ENCODE measurements at regions not wholly inside any gene's neighbourhood (a gene's known extent, or its start where the extent isn't known, plus 50 kb on each side); places are given as distances from the start of the nearest gene placed in this dataset.

DNA sequence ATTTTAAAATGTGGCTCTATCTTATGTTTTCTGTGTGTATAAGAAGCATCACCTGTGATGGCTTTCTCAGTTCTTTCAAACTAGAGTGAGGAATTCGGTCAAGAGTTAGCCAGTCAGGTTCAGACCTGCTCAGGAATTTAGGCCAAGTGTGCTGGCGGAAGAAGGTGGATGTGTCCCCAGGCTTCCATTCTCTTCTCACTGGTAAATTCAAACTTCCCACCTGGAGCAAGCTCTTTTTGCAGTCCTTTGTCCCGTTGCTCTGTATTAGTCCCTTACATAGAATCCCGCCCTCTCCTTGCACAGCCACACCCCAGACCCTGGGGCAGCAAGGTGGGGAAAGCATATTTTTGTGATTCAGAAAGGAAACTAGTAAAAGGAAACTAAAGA, 124.7 kb upstream of the PWP1 start:
- no peaks in the 10 kb centered on the region for H3K36me3 ChIP-seq (ENCODE audit: insufficient read depth, low read length)
- H3K9me2 ChIP-seq (ENCODE audit: low read depth, low read length) = no peaks in the 10 kb centered on the region
- H3K27ac ChIP-seq (ENCODE audit: low read depth, low read length, poor library complexity, severe bottlenecking) = no peak overlapping the region
- H3K27me3 ChIP-seq (ENCODE audit: insufficient read depth, low read length) = no peaks in the 10 kb centered on the region
- TF ChIP-seq, protein P1, sequence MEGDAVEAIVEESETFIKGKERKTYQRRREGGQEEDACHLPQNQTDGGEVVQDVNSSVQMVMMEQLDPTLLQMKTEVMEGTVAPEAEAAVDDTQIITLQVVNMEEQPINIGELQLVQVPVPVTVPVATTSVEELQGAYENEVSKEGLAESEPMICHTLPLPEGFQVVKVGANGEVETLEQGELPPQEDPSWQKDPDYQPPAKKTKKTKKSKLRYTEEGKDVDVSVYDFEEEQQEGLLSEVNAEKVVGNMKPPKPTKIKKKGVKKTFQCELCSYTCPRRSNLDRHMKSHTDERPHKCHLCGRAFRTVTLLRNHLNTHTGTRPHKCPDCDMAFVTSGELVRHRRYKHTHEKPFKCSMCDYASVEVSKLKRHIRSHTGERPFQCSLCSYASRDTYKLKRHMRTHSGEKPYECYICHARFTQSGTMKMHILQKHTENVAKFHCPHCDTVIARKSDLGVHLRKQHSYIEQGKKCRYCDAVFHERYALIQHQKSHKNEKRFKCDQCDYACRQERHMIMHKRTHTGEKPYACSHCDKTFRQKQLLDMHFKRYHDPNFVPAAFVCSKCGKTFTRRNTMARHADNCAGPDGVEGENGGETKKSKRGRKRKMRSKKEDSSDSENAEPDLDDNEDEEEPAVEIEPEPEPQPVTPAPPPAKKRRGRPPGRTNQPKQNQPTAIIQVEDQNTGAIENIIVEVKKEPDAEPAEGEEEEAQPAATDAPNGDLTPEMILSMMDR (IDR thresholded peaks at IDR 0.05; ENCODE audit: low read length) = no peak
- TF ChIP-seq EZH2 (IDR thresholded peaks at IDR 0.05; ENCODE audit: borderline replicate concordance, low read length) = no peak
- H3K4me3 ChIP-seq (ENCODE audit: low read depth, low read length, poor library complexity, severe bottlenecking) = no peak overlapping the region
- H3K4me1 ChIP-seq (ENCODE audit: insufficient read depth, low read length, severe bottlenecking) = no peaks in the 10 kb centered on the region
- no peaks in the 10 kb centered on the region for H3K79me2 ChIP-seq (ENCODE audit: insufficient read depth, low read length)
- H4K20me1 ChIP-seq (ENCODE audit: insufficient read depth, low read length) = no peaks in the 10 kb centered on the region
- no peak overlapping the region for H3K4me2 ChIP-seq (ENCODE audit: low read length)
- no peaks in the 10 kb centered on the region for H3F3A ChIP-seq (ENCODE audit: insufficient read depth, low read length)
- no peak overlapping the region for H2AFZ ChIP-seq (ENCODE audit: low read length)
- H3K9ac ChIP-seq (ENCODE audit: low read length) = no peak overlapping the region
- H3K9me3 ChIP-seq (ENCODE audit: low read length) = no peaks in the 10 kb centered on the region

DNA sequence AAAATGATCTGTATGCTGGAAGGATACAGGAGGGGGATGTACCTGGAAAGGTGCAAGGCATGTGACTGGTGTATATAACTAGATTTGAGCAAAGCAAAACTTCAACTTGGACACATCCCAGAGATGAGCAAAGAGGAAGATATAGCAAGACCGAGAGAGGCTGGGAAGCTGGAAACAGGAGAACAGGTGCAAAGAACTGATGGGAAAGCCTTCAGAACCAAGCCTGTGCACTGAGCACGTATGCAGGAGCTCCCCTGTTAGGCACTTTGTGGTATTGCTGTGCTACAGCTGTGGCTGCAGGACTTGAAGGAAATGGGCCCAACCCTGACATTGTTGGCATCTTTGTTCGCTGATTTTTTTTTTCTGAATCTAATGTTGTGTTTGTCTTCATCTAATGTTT, 120.7 kb upstream of the PWP1 start:
- Histone ChIP-seq H3K9me2 (ENCODE audit: low read depth, low read length) (no peaks in the 10 kb centered on the region), H3K36me3 (ENCODE audit: insufficient read depth, low read length) (no peaks in the 10 kb centered on the region), H3K4me3 (ENCODE audit: low read depth, low read length, poor library complexity, severe bottlenecking) (no peak overlapping the region), H4K20me1 (ENCODE audit: insufficient read depth, low read length) (no peaks in the 10 kb centered on the region), H3K27me3 (ENCODE audit: insufficient read depth, low read length) (no peaks in the 10 kb centered on the region), H3K27ac (ENCODE audit: low read depth, low read length, poor library complexity, severe bottlenecking) (no peak overlapping the region), H3K9ac (ENCODE audit: low read length) (no peak overlapping the region), H3K4me1 (ENCODE audit: insufficient read depth, low read length, severe bottlenecking) (no peaks in the 10 kb centered on the region), H2AFZ (ENCODE audit: low read length) (no peak overlapping the region), H3F3A (ENCODE audit: insufficient read depth, low read length) (no peaks in the 10 kb centered on the region), H3K9me3 (ENCODE audit: low read length) (no peaks in the 10 kb centered on the region), H3K79me2 (ENCODE audit: insufficient read depth, low read length) (no peaks in the 10 kb centered on the region), H3K4me2 (ENCODE audit: low read length) (no peak overlapping the region)
- TF ChIP-seq, protein P1 (IDR thresholded peaks at IDR 0.05; ENCODE audit: low read length) = no peak
- no peak for TF ChIP-seq EZH2 (IDR thresholded peaks at IDR 0.05; ENCODE audit: borderline replicate concordance, low read length)

DNA sequence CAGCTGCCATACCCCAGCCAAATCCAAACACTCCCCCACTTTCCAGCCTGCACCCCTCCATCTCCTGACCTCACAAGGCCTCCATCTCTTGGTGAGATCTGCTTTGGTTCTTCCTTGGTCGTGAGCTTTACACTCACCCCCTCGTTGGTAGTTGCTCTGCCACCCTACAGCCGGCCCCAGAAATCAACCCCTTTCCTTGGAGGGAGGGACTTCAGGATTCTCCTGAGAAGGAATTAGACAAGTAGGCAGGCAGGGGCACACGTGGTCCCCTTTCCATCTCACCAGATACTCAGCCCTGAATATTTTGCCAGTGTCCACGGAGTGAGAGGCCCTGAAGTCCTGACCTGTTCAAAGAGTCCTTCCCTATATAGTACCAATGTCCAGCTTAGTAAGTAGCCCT, 120.0 kb upstream of the PWP1 start:
- Histone ChIP-seq H3K79me2 (ENCODE audit: insufficient read depth, low read length) (no peaks in the 10 kb centered on the region), H3K4me1 (ENCODE audit: insufficient read depth, low read length, severe bottlenecking) (no peaks in the 10 kb centered on the region), H3K27ac (ENCODE audit: low read depth, low read length, poor library complexity, severe bottlenecking) (no peak overlapping the region), H3K9ac (ENCODE audit: low read length) (no peak overlapping the region), H3K9me3 (ENCODE audit: low read length) (no peaks in the 10 kb centered on the region), H4K20me1 (ENCODE audit: insufficient read depth, low read length) (no peaks in the 10 kb centered on the region), H3K4me3 (ENCODE audit: low read depth, low read length, poor library complexity, severe bottlenecking) (no peak overlapping the region), H3K4me2 (ENCODE audit: low read length) (no peak overlapping the region), H2AFZ (ENCODE audit: low read length) (no peak overlapping the region), H3K36me3 (ENCODE audit: insufficient read depth, low read length) (no peaks in the 10 kb centered on the region), H3K27me3 (ENCODE audit: insufficient read depth, low read length) (no peaks in the 10 kb centered on the region), H3F3A (ENCODE audit: insufficient read depth, low read length) (no peaks in the 10 kb centered on the region), H3K9me2 (ENCODE audit: low read depth, low read length) (no peaks in the 10 kb centered on the region)
- TF ChIP-seq, protein P1 (IDR thresholded peaks at IDR 0.05; ENCODE audit: low read length) = no peak
- no peak for TF ChIP-seq EZH2 (IDR thresholded peaks at IDR 0.05; ENCODE audit: borderline replicate concordance, low read length)

All from OCI-LY1 (cell line).